Fibroblast of lung (primary cell): ENCODE measurements at regions not wholly inside any gene's neighbourhood (a gene's known extent, or its start where the extent isn't known, plus 50 kb on each side); places are given as distances from the start of the nearest gene placed in this dataset.

Experiments used
- DNase-seq, 2 donors: peaks; one replicate each; pipeline versions ENCODE4 v3.0.0 to v3.0.0-alpha.2; 2010; ENCODE audit warnings: low read depth in 2 of 2
- H2AFZ ChIP-seq: 2 replicates; pipeline ENCODE4 v1.5.1; 2012; ENCODE audit warnings: low read length, control low read depth, inconsistent platforms
- H3K27ac ChIP-seq: 2 replicates; pipeline ENCODE4 v1.5.1; 2011; ENCODE audit warnings: low read length, control low read depth; ENCODE audit not compliant: insufficient read depth
- H3K27me3 ChIP-seq: 2 replicates; pipeline ENCODE4 v1.5.1; 2011; ENCODE audit warnings: mild to moderate bottlenecking, low read length; ENCODE audit not compliant: control insufficient read depth, insufficient read depth
- H3K36me3 ChIP-seq: 2 replicates; pipeline ENCODE4 v1.5.1; 2011; ENCODE audit warnings: low read length; ENCODE audit not compliant: control insufficient read depth, insufficient read depth
- H3K4me1 ChIP-seq: 2 replicates; pipeline ENCODE4 v1.5.1; 2011; ENCODE audit warnings: low read length; ENCODE audit not compliant: control insufficient read depth, insufficient read depth; ENCODE audit errors: extremely low read depth
- H3K4me2 ChIP-seq: 2 replicates; pipeline ENCODE4 v1.5.1; 2011; ENCODE audit warnings: low read length, control low read depth; ENCODE audit not compliant: insufficient read depth; ENCODE audit errors: extremely low read depth
- H3K4me3 ChIP-seq, 4 experiments: fragments of 200-600 bp in 1 of 4; sonication (generic) in 1 of 4; replicated peaks in 1 of 4; 2 replicates each; pipeline ENCODE4 v1.5.1; 2011 to 2016; ENCODE audit warnings: low read length in 4 of 4, low read depth in 3 of 4, mild to moderate bottlenecking in 3 of 4, control low read depth in 2 of 4, inconsistent platforms in 1 of 4, mixed read lengths in 1 of 4; ENCODE audit not compliant: insufficient read depth in 1 of 4; ENCODE audit errors: control extremely low read depth in 1 of 4
- H3K79me2 ChIP-seq: 2 replicates; pipeline ENCODE4 v1.5.1; 2012; ENCODE audit warnings: mild to moderate bottlenecking, low read length, inconsistent platforms; ENCODE audit not compliant: control insufficient read depth, insufficient read depth
- H3K9ac ChIP-seq: 2 replicates; pipeline ENCODE4 v1.5.1; 2011; ENCODE audit warnings: mild to moderate bottlenecking, low read length, control low read depth; ENCODE audit not compliant: insufficient read depth
- H3K9me3 ChIP-seq: 2 replicates; pipeline ENCODE4 v1.5.1; 2012; ENCODE audit warnings: low read depth, low read length; ENCODE audit not compliant: control insufficient read depth, insufficient read depth
- H4K20me1 ChIP-seq: 2 replicates; pipeline ENCODE4 v1.5.1; 2011; ENCODE audit warnings: low read length; ENCODE audit not compliant: control insufficient read depth, insufficient read depth; ENCODE audit errors: extremely low read depth
- EZH2 ChIP-seq: IDR thresholded peaks from 2 replicates; pipeline ENCODE4 v1.5.1; 2012; ENCODE audit warnings: low read length, control low read depth, mild to moderate bottlenecking; ENCODE audit errors: missing control alignments
- TF ChIP-seq, protein P1 (sequence below), 2 donors: IDR thresholded peaks in 1 of 2; conservative IDR thresholded peaks in 1 of 2; 1 replicate in 1 of 2; 2 replicates in 1 of 2; pipeline ENCODE4 v1.5.1; 2011 to 2012; ENCODE audit warnings: low read length in 2 of 2, control low read depth in 1 of 2, inconsistent platforms in 1 of 2, low read depth in 1 of 2, mild to moderate bottlenecking in 1 of 2

DNA sequence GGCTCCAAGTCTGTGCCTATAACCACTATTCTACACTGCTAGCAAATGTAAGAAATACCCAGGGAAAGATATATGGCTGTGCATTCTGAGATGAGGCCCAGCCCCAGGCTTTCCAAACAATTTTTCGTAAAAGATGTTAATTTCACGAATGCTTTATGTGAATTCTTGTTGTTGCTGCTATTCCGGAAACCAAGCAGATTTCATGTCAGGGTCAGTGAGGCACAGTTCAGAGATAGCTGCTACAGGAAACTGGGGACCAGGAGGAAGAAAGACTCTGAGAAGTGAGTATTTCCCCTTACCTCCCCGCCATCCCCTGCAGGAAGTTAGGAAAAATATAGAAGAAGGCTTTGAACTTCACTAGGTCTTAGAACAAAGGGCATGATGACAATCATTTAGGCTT, 84.7 kb upstream of the TP53I11 start:
- Histone ChIP-seq H3K9me3 (no peaks in the 10 kb centered on the region), H3K27ac (no peak overlapping the region), H3K4me2 (no peak overlapping the region), H2AFZ (no peak overlapping the region), H3K4me3 (no peak overlapping the region), H3K79me2 (no peaks in the 10 kb centered on the region), H3K27me3 (peaks cover 11% of the 10 kb centered on the region), H3K4me1 (no peaks in the 10 kb centered on the region), H3K36me3 (no peaks in the 10 kb centered on the region), H4K20me1 (no peaks in the 10 kb centered on the region), H3K9ac (no peak overlapping the region)
- TF ChIP-seq, protein P1, sequence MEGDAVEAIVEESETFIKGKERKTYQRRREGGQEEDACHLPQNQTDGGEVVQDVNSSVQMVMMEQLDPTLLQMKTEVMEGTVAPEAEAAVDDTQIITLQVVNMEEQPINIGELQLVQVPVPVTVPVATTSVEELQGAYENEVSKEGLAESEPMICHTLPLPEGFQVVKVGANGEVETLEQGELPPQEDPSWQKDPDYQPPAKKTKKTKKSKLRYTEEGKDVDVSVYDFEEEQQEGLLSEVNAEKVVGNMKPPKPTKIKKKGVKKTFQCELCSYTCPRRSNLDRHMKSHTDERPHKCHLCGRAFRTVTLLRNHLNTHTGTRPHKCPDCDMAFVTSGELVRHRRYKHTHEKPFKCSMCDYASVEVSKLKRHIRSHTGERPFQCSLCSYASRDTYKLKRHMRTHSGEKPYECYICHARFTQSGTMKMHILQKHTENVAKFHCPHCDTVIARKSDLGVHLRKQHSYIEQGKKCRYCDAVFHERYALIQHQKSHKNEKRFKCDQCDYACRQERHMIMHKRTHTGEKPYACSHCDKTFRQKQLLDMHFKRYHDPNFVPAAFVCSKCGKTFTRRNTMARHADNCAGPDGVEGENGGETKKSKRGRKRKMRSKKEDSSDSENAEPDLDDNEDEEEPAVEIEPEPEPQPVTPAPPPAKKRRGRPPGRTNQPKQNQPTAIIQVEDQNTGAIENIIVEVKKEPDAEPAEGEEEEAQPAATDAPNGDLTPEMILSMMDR (conservative IDR thresholded peaks at IDR 0.05 in 1 of 2, IDR thresholded peaks at IDR 0.05 in 1 of 2; ENCODE audit: low read depth in 1 of 2, low read length in 2 of 2): no peak
- no peak for TF ChIP-seq EZH2
- DNase-seq: no peak

DNA sequence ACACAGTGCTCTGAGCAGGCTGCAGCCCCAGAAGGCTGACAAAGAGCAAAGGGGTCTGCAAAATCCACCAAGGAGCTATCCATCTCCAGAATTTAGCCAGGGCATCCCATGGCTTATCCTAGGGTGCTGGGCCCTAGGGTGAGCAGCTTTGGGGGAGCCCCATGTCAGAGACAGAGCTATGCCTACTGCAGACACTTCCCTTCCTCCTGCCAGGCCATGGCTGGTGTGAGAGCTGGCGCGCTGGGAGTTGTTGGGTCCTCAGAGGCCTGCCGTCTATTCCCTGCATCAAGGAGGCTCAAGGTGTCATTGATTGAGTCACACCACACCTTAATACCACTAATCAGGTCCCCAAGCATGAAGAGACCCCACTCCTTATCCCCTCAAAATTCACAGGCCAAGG, 85.3 kb upstream of the TP53I11 start:
- no peak for DNase-seq
- Histone ChIP-seq H3K9ac (no peak overlapping the region), H3K27ac (no peak overlapping the region), H3K4me2 (no peak overlapping the region), H4K20me1 (no peaks in the 10 kb centered on the region), H3K79me2 (no peaks in the 10 kb centered on the region), H3K36me3 (no peaks in the 10 kb centered on the region), H2AFZ (no peak overlapping the region), H3K9me3 (no peaks in the 10 kb centered on the region), H3K4me1 (no peaks in the 10 kb centered on the region), H3K27me3 (peaks cover 11% of the 10 kb centered on the region), H3K4me3 (no peak overlapping the region)
- TF ChIP-seq, protein P1 (conservative IDR thresholded peaks at IDR 0.05 in 1 of 2, IDR thresholded peaks at IDR 0.05 in 1 of 2; ENCODE audit: low read depth in 1 of 2, low read length in 2 of 2): no peak
- no peak for TF ChIP-seq EZH2

DNA sequence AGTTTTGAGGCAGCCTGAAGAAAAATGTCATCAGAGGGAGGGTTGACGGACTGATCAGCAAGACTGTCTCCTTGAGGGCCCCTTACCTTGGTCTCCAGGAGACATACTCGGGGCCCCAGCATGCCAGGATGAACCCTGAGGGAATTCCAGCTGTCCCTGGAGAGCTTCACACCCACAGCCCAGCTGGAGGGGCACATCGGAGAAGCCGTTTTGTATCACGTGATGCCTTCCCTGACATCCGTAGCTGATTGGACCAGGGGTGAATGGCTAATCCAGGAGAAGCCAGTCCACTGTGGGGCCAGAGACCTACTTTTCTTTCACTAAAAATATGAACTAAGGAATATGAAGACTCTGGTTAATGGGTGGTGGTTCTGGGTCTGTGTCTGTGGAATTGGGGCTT, 86.0 kb upstream of the TP53I11 start:
- no peaks in the 10 kb centered on the region for H4K20me1 ChIP-seq
- no peak for TF ChIP-seq EZH2
- TF ChIP-seq, protein P1 (conservative IDR thresholded peaks at IDR 0.05 in 1 of 2, IDR thresholded peaks at IDR 0.05 in 1 of 2; ENCODE audit: low read depth in 1 of 2, low read length in 2 of 2): no peak
- H3K79me2 ChIP-seq: no peaks in the 10 kb centered on the region
- DNase-seq: no peak
- H2AFZ ChIP-seq: no peak overlapping the region
- H3K36me3 ChIP-seq: no peaks in the 10 kb centered on the region
- no peak overlapping the region for H3K4me3 ChIP-seq
- peaks cover 11% of the 10 kb centered on the region for H3K27me3 ChIP-seq
- H3K27ac ChIP-seq: no peak overlapping the region
- H3K4me2 ChIP-seq: no peak overlapping the region
- no peak overlapping the region for H3K9ac ChIP-seq
- H3K9me3 ChIP-seq: no peaks in the 10 kb centered on the region
- no peaks in the 10 kb centered on the region for H3K4me1 ChIP-seq
